Heart left ventricle (tissue), 16 donors: ENCODE measurements at regions not wholly inside any gene's neighbourhood (a gene's known extent, or its start where the extent isn't known, plus 50 kb on each side); places are given as distances from the start of the nearest gene placed in this dataset.

Experiments
- ATAC-seq, 4 donors: fragments of 200-7000 bp; cut with Tn5 transposase; one replicate each; pipeline ENCODE4 v1.9.1; 2020 to 2022; ENCODE audit warnings: moderate library complexity in 4 of 4, mild to moderate bottlenecking in 3 of 4, moderate number of reproducible peaks in 1 of 4
- DNase-seq, 5 donors: peaks; one replicate each; pipeline ENCODE4 v3.0.0-alpha.2; 2020
- H3K27ac ChIP-seq, 12 donors: fragments of 200-600 bp; sonication (generic) in 4 of 12; one replicate each; pipeline versions ENCODE4 v1.5.0 to v1.8.0; 2016 to 2022; ENCODE audit warnings: mild to moderate bottlenecking in 2 of 12
- H3K27me3 ChIP-seq, 9 donors: fragments of 200-600 bp; sonication (generic) in 2 of 9; one replicate each; pipeline versions ENCODE4 v1.5.1 to v1.8.0; 2016 to 2022; ENCODE audit warnings: mild to moderate bottlenecking in 3 of 9
- H3K36me3 ChIP-seq, 9 donors: fragments of 200-600 bp; sonication (generic) in 2 of 9; one replicate each; pipeline versions ENCODE4 v1.5.0 to v1.8.0; 2018 to 2022; ENCODE audit warnings: mild to moderate bottlenecking in 2 of 9
- H3K4me1 ChIP-seq, 12 donors: fragments of 200-600 bp; sonication (generic) in 4 of 12; one replicate each; pipeline versions ENCODE4 v1.5.0 to v1.8.0; 2016 to 2022; ENCODE audit warnings: mild to moderate bottlenecking in 3 of 12
- H3K4me3 ChIP-seq, 12 donors: fragments of 200-600 bp; sonication (generic) in 4 of 12; one replicate each; pipeline versions ENCODE4 v1.5.0 to v1.8.0; 2017 to 2022; ENCODE audit warnings: mild to moderate bottlenecking in 9 of 12, moderate library complexity in 4 of 12
- H3K9me3 ChIP-seq, 12 donors: fragments of 200-600 bp; sonication (generic) in 4 of 12; one replicate each; pipeline versions ENCODE4 v1.5.0 to v1.8.0; 2016 to 2022; ENCODE audit warnings: mild to moderate bottlenecking in 1 of 12
- CTCF ChIP-seq, 12 donors: fragments of 200-600 bp; sonication (generic) in 4 of 12; IDR thresholded peaks; one replicate each; pipeline versions ENCODE4 v1.5.0 to v1.8.0; 2018 to 2022; ENCODE audit warnings: antibody characterized with exemption in 12 of 12, mild to moderate bottlenecking in 5 of 12
- POLR2A ChIP-seq, 2 donors: fragments of 450-650 bp; IDR thresholded peaks; one replicate each; pipeline ENCODE4 v1.6.1; 2017; ENCODE audit warnings: antibody characterized with exemption in 2 of 2, mild to moderate bottlenecking in 2 of 2, moderate library complexity in 2 of 2
- WGBS, 4 donors: extraction: QIAGEN DNeasy Blood & Tissue Kit in 2 of 4; methylation state at CpG; one replicate each; pipeline versions ENCODE4 v1.1.5 to v1.1.7; 2013 to 2018; 5-methylcytosine and 5-hydroxymethylcytosine counted together
- intact Hi-C, 10 donors: fragments of 100-400 bp; cut with DNase I; formaldehyde crosslinking; loops; one replicate each; pipeline versions ENCODE4 v1.11.1 to v1.14.2; 2022
- donor health status: ischemic (EF 13 %, LVEDD 7.1; RV severe dilation, severe dysfunction).
- donor health status: healthy with polysubstance abuse.
- donor health status: DM: no; HTN: yes; CAD: no.
- donor health status: DM: no; HTN: no; CAD: no.
- donor health status: ischemic (EF 25% LVEDD 6.9; RV normal size, moderate dysfunction).
- donor health status: ischemic (EF 25% LVEDD 5.7; RV mildly dilated, moderate dysfunction).
- donor health status: healthy.
- donor health status: DM: yes; HTN: yes; CAD: no.
- donor health status: ischemic (EF 35%, LVEDD 5.7; RV mildly dilated, moderate dysfunction).
- donor health status: nonischemic (EF 11% LVEDD 7.7; RV severe dilation, severe dysfunction).
- donor health status: DM: yes; HTN: yes; CAD: no.
- donor health status: PGD.
- donor health status: ischemic (EF 29% LVEDD 5.4; RV normal size, mild dysfunction).
- donor health status: nonischemic (EF 23%, LVEDD 6.1; RV moderate dilation, normal function).

GRCh38 chr7:10022480-10022879 is 951.2 kb upstream of the PHF14 start:
- Histone ChIP-seq H3K36me3 (no peaks in the 10 kb centered on the region), H3K4me3 (no peak overlapping the region), H3K9me3 (peaks cover 0 to 4% (median 0%) of the 10 kb centered on the region in 12 donors), H3K27me3 (no peaks in the 10 kb centered on the region), H3K27ac (no peak overlapping the region), H3K4me1 (no peaks in the 10 kb centered on the region)
- WGBS, 4 donors: 77 to 91% (median 82%) methylated on average over 3 of the region's 3 CpGs
- intact Hi-C loops: loop anchor here in 8 of 10 donors (2.0 to 5.0 kb wide), 3 partner anchors 390 to 395 kb away; no protein-coding TSS in a partner anchor
- ATAC-seq (no peak), DNase-seq (no peak)
- TF ChIP-seq POLR2A (IDR thresholded peaks at IDR 0.05) (no peak), CTCF (IDR thresholded peaks at IDR 0.05) (no peak)

GRCh38 chr7:10022957-10023356 is 950.7 kb upstream of the PHF14 start:
- H3K4me3 ChIP-seq: no peak overlapping the region
- peak in 1 of 5 donors; percentile 9 for DNase-seq
- no peaks in the 10 kb centered on the region for H3K4me1 ChIP-seq
- peak in 11 of 12 donors; percentile 18 to 62 (median 46) for TF ChIP-seq CTCF (IDR thresholded peaks at IDR 0.05)
- TF ChIP-seq POLR2A (IDR thresholded peaks at IDR 0.05): no peak
- peak in 2 of 4 donors; percentile 62 to 65 for ATAC-seq
- no peaks in the 10 kb centered on the region for H3K36me3 ChIP-seq
- intact Hi-C loops: loop anchor here in 9 of 10 donors (1.0 to 5.0 kb wide), 4 partner anchors 389 to 394 kb away; no protein-coding TSS in a partner anchor
- 5 to 14% (median 11%) methylated on average over 2 of the region's 2 CpGs for WGBS, 4 donors
- H3K27me3 ChIP-seq: no peaks in the 10 kb centered on the region
- H3K9me3 ChIP-seq: peaks cover 0 to 4% (median 0%) of the 10 kb centered on the region in 12 donors
- H3K27ac ChIP-seq: no peak overlapping the region

GRCh38 chr7:10034843-10035556 is 938.7 kb upstream of the PHF14 start:
- intact Hi-C loops: loop anchor here in 1 of 10 donors (5.0 kb wide), 1 partner anchor 377 kb away; no protein-coding TSS in a partner anchor
- no peak overlapping the region for H3K4me3 ChIP-seq
- 75 to 85% (median 81%) methylated on average over 5 of the region's 5 CpGs for WGBS, 4 donors
- no peak for DNase-seq
- no peaks in the 10 kb centered on the region for H3K27me3 ChIP-seq
- H3K27ac ChIP-seq: no peak overlapping the region
- H3K9me3 ChIP-seq: no peaks in the 10 kb centered on the region
- H3K36me3 ChIP-seq: no peaks in the 10 kb centered on the region
- ATAC-seq: no peak
- H3K4me1 ChIP-seq: no peaks in the 10 kb centered on the region
- no peak for TF ChIP-seq POLR2A (IDR thresholded peaks at IDR 0.05)
- no peak for TF ChIP-seq CTCF (IDR thresholded peaks at IDR 0.05)

- H3K4me3 ChIP-seq: no peak overlapping the region
- 64 to 76% (median 66%) methylated on average over 2 of the region's 2 CpGs for WGBS, 4 donors
- TF ChIP-seq POLR2A (IDR thresholded peaks at IDR 0.05) (no peak), CTCF (IDR thresholded peaks at IDR 0.05) (no peak)
- H3K36me3 ChIP-seq: no peaks in the 10 kb centered on the region
- intact Hi-C loops: no loop called here
- no peaks in the 10 kb centered on the region for H3K27me3 ChIP-seq
- no peaks in the 10 kb centered on the region for H3K4me1 ChIP-seq
- no peaks in the 10 kb centered on the region for H3K9me3 ChIP-seq
- no peak for ATAC-seq
- no peak overlapping the region for H3K27ac ChIP-seq
- no peak for DNase-seq
These were observed 937.0 kb upstream of the PHF14 start for GRCh38 chr7:10036693-10037092.
